ENCODE measurements at regions not wholly inside any gene's neighbourhood (a gene's known extent, or its start where the extent isn't known, plus 50 kb on each side); places are given as distances from the start of the nearest gene placed in this dataset.

DNA sequence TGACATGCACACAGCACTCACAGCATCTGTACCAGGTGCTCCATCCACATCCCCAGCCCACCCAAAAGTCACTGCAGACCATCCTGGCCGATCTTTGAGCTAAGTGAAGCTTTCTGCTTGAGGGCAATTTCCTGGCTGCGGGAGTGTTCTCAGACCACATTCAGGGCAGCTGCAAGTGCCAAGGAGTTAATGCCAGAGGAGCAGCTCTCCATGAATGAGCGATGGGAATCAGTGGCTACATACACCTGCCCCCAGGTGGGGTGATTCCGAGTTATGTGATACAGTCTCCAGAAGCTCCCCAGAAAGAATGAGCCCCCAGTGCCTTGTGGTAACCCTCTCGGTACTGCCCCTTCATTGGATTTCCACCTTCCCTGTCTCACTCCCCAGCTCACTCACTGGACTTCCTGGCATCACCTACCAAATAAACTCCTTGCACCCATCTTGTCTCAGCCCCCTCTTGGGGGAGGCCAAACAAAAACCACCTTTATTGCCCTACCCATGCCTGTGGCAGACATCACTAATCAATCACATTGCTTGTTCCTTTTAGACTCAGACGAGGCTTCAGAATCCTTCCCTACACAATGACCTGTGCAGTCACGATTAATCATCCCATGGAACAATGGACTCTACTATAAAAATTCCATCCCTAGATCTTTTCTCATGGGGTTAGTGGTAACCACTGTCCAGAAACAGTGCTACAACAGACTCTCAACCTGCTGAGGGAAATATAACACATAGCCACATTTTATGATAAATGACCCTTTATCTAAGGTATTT, 121.1 kb downstream of the IRX5 start:
- FAIRE-seq: no peak
- H3K27me3 ChIP-seq (ENCODE audit: insufficient read depth, low read length): peaks cover 14% of the 10 kb centered on the region
- no peak overlapping the region for H3K4me3 ChIP-seq (ENCODE audit: insufficient read depth, low read depth, low read length)
- no peak overlapping the region for H3K4me2 ChIP-seq (ENCODE audit: low read length)
- no peaks in the 10 kb centered on the region for H3K79me2 ChIP-seq (ENCODE audit: insufficient read depth, low read length)
- H4K20me1 ChIP-seq (ENCODE audit: insufficient read depth, low read length): no peaks in the 10 kb centered on the region
- no peak overlapping the region for H3K9ac ChIP-seq (ENCODE audit: low read length)
- H3K27ac ChIP-seq (ENCODE audit: low read depth, low read length): no peak overlapping the region
- Mint-ChIP-seq H3K4me3 (ENCODE audit: unreplicated experiment) (no peak overlapping the region), H3K27ac (ENCODE audit: unreplicated experiment) (no peak overlapping the region), H3K9me3 (ENCODE audit: unreplicated experiment) (peaks cover 3% of the 10 kb centered on the region), H3K4me1 (ENCODE audit: low read depth, unreplicated experiment) (no peaks in the 10 kb centered on the region), H3K36me3 (ENCODE audit: low read depth, unreplicated experiment) (no peaks in the 10 kb centered on the region), H3K27me3 (ENCODE audit: low read depth, unreplicated experiment) (peaks cover 59% of the 10 kb centered on the region)
- TF ChIP-seq, protein P1, sequence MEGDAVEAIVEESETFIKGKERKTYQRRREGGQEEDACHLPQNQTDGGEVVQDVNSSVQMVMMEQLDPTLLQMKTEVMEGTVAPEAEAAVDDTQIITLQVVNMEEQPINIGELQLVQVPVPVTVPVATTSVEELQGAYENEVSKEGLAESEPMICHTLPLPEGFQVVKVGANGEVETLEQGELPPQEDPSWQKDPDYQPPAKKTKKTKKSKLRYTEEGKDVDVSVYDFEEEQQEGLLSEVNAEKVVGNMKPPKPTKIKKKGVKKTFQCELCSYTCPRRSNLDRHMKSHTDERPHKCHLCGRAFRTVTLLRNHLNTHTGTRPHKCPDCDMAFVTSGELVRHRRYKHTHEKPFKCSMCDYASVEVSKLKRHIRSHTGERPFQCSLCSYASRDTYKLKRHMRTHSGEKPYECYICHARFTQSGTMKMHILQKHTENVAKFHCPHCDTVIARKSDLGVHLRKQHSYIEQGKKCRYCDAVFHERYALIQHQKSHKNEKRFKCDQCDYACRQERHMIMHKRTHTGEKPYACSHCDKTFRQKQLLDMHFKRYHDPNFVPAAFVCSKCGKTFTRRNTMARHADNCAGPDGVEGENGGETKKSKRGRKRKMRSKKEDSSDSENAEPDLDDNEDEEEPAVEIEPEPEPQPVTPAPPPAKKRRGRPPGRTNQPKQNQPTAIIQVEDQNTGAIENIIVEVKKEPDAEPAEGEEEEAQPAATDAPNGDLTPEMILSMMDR (IDR thresholded peaks at IDR 0.05; ENCODE audit: insufficient read depth, low read depth, low read length): no peak
- TF ChIP-seq EZH2 (IDR thresholded peaks at IDR 0.05; ENCODE audit: insufficient read depth, low read length): no peak
- H2AFZ ChIP-seq (ENCODE audit: low read depth, low read length): no peak overlapping the region
- peaks cover 3% of the 10 kb centered on the region for H3K4me1 ChIP-seq (ENCODE audit: insufficient read depth, low read length)
- H3K9me3 ChIP-seq (ENCODE audit: insufficient read depth, low read depth, low read length): peaks cover 5% of the 10 kb centered on the region
- H3K36me3 ChIP-seq (ENCODE audit: insufficient read depth, low read length): no peaks in the 10 kb centered on the region
- no peak for DNase-seq (ENCODE audit: low read depth)

- Mint-ChIP-seq H3K9me3 (ENCODE audit: unreplicated experiment) (peaks cover 3% of the 10 kb centered on the region), H3K27me3 (ENCODE audit: low read depth, unreplicated experiment) (peaks cover 60% of the 10 kb centered on the region)
- H3K27me3 ChIP-seq (ENCODE audit: insufficient read depth, low read length): peaks cover 19% of the 10 kb centered on the region
Observed at GRCh38 chr16:55052348-55052734, 121.7 kb downstream of the IRX5 start.

More at GRCh38 chr16:55052348-55052734, 121.7 kb downstream of the IRX5 start:
- Histone ChIP-seq H3K27ac (ENCODE audit: low read depth, low read length) (no peak overlapping the region), H3K4me1 (ENCODE audit: insufficient read depth, low read length) (peaks cover 3% of the 10 kb centered on the region), H3K79me2 (ENCODE audit: insufficient read depth, low read length) (no peaks in the 10 kb centered on the region), H3K9ac (ENCODE audit: low read length) (no peak overlapping the region), H3K4me3 (ENCODE audit: insufficient read depth, low read depth, low read length) (no peak overlapping the region), H3K9me3 (ENCODE audit: insufficient read depth, low read depth, low read length) (peaks cover 5% of the 10 kb centered on the region), H3K4me2 (ENCODE audit: low read length) (no peak overlapping the region), H4K20me1 (ENCODE audit: insufficient read depth, low read length) (no peaks in the 10 kb centered on the region), H3K36me3 (ENCODE audit: insufficient read depth, low read length) (no peaks in the 10 kb centered on the region), H2AFZ (ENCODE audit: low read depth, low read length) (no peak overlapping the region)
- no peak for DNase-seq (ENCODE audit: low read depth)
- no peak overlapping the region for H3K27ac Mint-ChIP-seq (ENCODE audit: unreplicated experiment)
- TF ChIP-seq EZH2 (IDR thresholded peaks at IDR 0.05; ENCODE audit: insufficient read depth, low read length): no peak
- TF ChIP-seq, protein P1 (IDR thresholded peaks at IDR 0.05; ENCODE audit: insufficient read depth, low read depth, low read length): no peak
- no peaks in the 10 kb centered on the region for H3K4me1 Mint-ChIP-seq (ENCODE audit: low read depth, unreplicated experiment)
- FAIRE-seq: no peak
- H3K4me3 Mint-ChIP-seq (ENCODE audit: unreplicated experiment): no peak overlapping the region
- H3K36me3 Mint-ChIP-seq (ENCODE audit: low read depth, unreplicated experiment): no peaks in the 10 kb centered on the region
